Omental fat pad (tissue), 3 donors: ENCODE measurements at regions not wholly inside any gene's neighbourhood (a gene's known extent, or its start where the extent isn't known, plus 50 kb on each side); places are given as distances from the start of the nearest gene placed in this dataset.
A peak's percentile ranks its signal among the peaks of the same experiment; 100 is the strongest.

ENCODE experiments used
- ATAC-seq: fragments of 150-250 bp; one replicate; pipeline ENCODE4 v1.9.1; 2016; ENCODE audit warnings: mild to moderate bottlenecking, moderate library complexity; ENCODE audit not compliant: low FRiP score
- DNase-seq: peaks from one replicate; pipeline ENCODE4 v3.0.0-alpha.2; 2019; ENCODE audit warnings: low spot score
- TF ChIP-seq, protein P1 (sequence below), 3 donors: fragments of 450-650 bp; IDR thresholded peaks; one replicate each; pipeline ENCODE4 v1.5.1; 2016 to 2017; ENCODE audit warnings: antibody characterized with exemption in 3 of 3, mild to moderate bottlenecking in 3 of 3, moderate library complexity in 2 of 3

GRCh38 chr13:40063703-40064102 lies 408.2 kb downstream of the COG6 start:
- DNase-seq (no peak), ATAC-seq (no peak)
- TF ChIP-seq, protein P1, sequence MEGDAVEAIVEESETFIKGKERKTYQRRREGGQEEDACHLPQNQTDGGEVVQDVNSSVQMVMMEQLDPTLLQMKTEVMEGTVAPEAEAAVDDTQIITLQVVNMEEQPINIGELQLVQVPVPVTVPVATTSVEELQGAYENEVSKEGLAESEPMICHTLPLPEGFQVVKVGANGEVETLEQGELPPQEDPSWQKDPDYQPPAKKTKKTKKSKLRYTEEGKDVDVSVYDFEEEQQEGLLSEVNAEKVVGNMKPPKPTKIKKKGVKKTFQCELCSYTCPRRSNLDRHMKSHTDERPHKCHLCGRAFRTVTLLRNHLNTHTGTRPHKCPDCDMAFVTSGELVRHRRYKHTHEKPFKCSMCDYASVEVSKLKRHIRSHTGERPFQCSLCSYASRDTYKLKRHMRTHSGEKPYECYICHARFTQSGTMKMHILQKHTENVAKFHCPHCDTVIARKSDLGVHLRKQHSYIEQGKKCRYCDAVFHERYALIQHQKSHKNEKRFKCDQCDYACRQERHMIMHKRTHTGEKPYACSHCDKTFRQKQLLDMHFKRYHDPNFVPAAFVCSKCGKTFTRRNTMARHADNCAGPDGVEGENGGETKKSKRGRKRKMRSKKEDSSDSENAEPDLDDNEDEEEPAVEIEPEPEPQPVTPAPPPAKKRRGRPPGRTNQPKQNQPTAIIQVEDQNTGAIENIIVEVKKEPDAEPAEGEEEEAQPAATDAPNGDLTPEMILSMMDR (IDR thresholded peaks at IDR 0.05), result no peak

DNA sequence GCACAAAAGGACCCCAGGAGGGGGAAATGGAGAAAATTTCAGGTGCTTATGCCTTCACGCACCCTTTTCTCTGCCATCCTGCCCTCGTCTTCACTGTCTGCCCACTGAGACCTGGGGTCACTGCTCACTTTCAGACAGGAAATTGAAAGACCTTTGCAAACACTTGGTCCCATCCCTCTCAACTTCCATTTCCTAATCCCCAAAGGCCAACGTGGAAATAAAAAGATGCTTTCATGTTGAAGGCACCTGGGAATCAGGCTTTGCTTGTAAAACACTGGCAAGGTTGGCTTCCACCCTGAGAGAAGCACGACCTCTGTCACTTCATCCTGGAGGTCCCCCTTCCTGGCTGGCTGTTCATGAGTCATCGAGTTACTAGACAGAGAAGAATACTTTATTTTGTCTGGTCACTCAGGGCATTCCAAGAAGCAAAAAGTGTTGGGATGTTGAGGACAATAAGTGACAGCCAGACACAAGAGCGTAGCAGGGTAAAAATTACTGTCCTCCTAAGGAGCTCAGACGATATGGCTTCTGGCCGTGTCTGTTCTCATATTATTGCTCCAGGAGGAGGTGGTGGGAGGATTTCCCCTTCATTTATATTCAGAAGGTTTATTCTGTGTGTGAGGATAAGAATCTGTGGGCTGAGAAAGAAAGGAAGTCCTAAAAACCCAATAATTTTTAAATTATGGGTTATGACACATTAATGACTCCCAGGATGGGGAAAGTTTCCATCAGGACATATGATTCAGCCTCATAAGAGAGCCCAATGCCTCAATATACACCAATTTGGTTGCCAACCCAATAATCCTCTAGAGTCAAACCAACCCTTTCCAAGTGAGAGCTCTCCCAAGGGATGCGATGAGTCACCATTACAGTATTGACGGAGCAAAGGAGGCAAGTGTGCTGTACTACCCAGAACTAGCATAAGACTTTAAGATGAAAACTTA lies 409.0 kb downstream of the COG6 start:
- DNase-seq, result no peak
- ATAC-seq, result peak; percentile 28
- TF ChIP-seq, protein P1 (IDR thresholded peaks at IDR 0.05), result no peak

- DNase-seq (peak; percentile 49), ATAC-seq (peak; percentile 74)
- TF ChIP-seq, protein P1 (IDR thresholded peaks at IDR 0.05), result peak in 1 of 3 donors; percentile 58
Observed at GRCh38 chr13:40069173-40070044, 413.9 kb downstream of the COG6 start.

GRCh38 chr13:40070357-40070756 lies 414.9 kb downstream of the COG6 start:
- no peak for DNase-seq
- TF ChIP-seq, protein P1 (IDR thresholded peaks at IDR 0.05), result no peak
- ATAC-seq, result no peak

DNA sequence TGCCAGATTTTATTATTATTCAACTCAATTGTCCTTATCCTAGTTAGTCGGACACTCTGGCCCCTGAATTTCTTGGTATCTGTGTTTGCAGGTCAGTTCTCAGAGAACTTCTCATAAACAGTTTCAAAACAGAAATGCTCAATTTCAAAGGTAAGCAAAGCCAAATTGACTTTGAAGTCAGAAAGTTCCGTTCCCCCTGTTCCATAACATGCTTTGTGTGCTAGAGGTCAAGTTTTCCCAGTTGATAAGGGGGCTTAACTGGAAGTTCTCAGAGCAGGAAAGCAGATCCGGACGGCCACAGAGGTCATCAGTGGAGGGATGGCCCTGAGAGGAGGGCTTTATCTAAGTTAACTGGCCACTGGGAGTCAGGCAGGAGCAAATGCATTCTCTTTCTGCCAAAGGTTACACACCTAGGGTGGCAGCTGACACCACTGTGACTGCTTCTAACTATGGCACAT lies 417.2 kb downstream of the COG6 start:
- DNase-seq, result no peak
- ATAC-seq, result no peak
- TF ChIP-seq, protein P1 (IDR thresholded peaks at IDR 0.05), result no peak

DNA sequence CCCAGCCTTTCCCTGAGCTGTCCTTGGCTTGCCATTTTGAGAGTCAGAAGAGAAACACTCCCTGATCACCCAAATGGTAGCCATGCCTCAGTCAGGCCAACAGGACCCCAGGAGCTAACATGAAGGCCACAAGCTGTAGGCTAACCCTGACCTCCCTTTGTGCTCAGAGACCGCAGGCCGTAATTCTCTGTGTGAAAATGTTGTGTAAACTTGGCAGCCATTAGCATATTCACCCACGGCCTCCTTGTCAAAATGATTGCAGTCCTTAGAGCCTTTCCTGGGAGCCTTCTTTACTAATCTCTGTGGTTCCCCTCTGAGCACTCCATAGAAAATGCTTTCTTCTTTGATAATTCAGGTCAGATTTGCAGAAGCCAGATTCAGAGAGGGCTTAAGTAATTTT lies 418.9 kb downstream of the COG6 start:
- peak; percentile 63 for ATAC-seq
- DNase-seq, result no peak
- TF ChIP-seq, protein P1 (IDR thresholded peaks at IDR 0.05), result no peak
